ENCODE measurements at regions not wholly inside any gene's neighbourhood (a gene's known extent, or its start where the extent isn't known, plus 50 kb on each side); places are given as distances from the start of the nearest gene placed in this dataset.

DNA sequence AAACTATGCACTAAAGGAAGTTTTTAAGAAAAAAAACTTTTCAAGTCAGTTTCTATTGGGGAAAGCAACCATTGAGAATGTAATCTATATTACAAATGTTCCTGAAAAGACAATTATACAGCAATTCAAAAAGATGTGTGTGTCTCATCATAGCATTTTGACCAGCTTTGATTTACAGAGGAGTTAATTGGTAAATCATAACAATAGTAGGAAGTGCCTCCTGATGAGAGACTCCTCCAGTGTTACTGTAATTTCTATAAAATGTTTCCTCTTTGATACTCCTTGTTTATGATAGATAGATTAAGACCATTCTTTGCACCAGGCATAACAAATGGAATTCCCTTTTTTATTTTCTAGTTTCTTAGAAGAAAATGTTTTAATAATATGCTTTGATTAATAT lies 249.9 kb downstream of the CALCRL start:
- Histone ChIP-seq H2AFZ (ENCODE audit: low read depth, low read length) (no peak overlapping the region), H3K9ac (ENCODE audit: insufficient read depth in 1 of 2, low read depth in 2 of 2, low read length in 2 of 2) (no peak overlapping the region), H3K79me2 (ENCODE audit: control insufficient read depth, insufficient read depth, low read length) (no peaks in the 10 kb centered on the region), H3K4me2 (ENCODE audit: insufficient read depth, low read length) (no peak overlapping the region), H3K4me1 (replicated peaks in 1 of 2; ENCODE audit: control insufficient read depth in 2 of 2, insufficient read depth in 2 of 2, low read length in 2 of 2) (no peaks in the 10 kb centered on the region), H3K4me3 (no peak overlapping the region), H3K36me3 (ENCODE audit: control insufficient read depth, insufficient read depth, low read length) (no peaks in the 10 kb centered on the region), H4K20me1 (replicated peaks; ENCODE audit: control insufficient read depth, insufficient read depth, low read length) (no peaks in the 10 kb centered on the region), H3K9me1 (ENCODE audit: control insufficient read depth, insufficient read depth, low read length) (no peaks in the 10 kb centered on the region), H3K27me3 (ENCODE audit: control insufficient read depth in 2 of 2, insufficient read depth in 2 of 2, low read length in 2 of 2) (no peaks in the 10 kb centered on the region), H3K27ac (ENCODE audit: extremely low read depth, low read depth, low read length) (no peak overlapping the region), H3K9me3 (replicated peaks; ENCODE audit: control insufficient read depth, insufficient read depth, low read depth, low read length) (no peaks in the 10 kb centered on the region)
- in situ Hi-C loops (cut with MboI) = no loop called here
- no TSS peak for BruUV-seq (replicated peaks)
- intact Hi-C loops (cut with micrococcal nuclease) = no loop called here
- DNase-seq (ENCODE audit: extremely low read depth in 1 of 4, low spot score in 3 of 4) = no peak
- ATAC-seq = no peak
- FAIRE-seq = no peak
- POLR2A ChIA-PET = no interaction called here
- CTCF ChIA-PET (ENCODE audit: low intra/inter-chr PET ratio) = no interaction called here
- TF ChIP-seq SMAD2 (IDR thresholded peaks at IDR 0.05; ENCODE audit: low read depth, low read length) = no peak
- TF ChIP-seq XRCC4 (IDR thresholded peaks at IDR 0.05; ENCODE audit: extremely low read depth, insufficient read depth, insufficient read length) = no peak
- no peak for TF ChIP-seq ATF7 (IDR thresholded peaks at IDR 0.05)
- TF ChIP-seq PTBP1 (IDR thresholded peaks at IDR 0.05; ENCODE audit: low read depth, low read length) = no peak
- no peak for TF ChIP-seq PHF21A (IDR thresholded peaks at IDR 0.05; ENCODE audit: borderline replicate concordance, low read depth)
- TF ChIP-seq, protein P1, sequence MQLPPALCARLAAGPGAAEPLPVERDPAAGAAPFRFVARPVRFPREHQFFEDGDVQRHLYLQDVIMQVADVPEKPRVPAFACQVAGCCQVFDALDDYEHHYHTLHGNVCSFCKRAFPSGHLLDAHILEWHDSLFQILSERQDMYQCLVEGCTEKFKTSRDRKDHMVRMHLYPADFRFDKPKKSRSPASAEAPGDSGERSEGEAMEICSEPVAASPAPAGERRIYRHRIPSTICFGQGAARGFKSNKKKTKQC (CRISPR knock-in tag; IDR thresholded peaks at IDR 0.05) = no peak
- TF ChIP-seq, protein P2, sequence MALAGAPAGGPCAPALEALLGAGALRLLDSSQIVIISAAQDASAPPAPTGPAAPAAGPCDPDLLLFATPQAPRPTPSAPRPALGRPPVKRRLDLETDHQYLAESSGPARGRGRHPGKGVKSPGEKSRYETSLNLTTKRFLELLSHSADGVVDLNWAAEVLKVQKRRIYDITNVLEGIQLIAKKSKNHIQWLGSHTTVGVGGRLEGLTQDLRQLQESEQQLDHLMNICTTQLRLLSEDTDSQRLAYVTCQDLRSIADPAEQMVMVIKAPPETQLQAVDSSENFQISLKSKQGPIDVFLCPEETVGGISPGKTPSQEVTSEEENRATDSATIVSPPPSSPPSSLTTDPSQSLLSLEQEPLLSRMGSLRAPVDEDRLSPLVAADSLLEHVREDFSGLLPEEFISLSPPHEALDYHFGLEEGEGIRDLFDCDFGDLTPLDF (CRISPR knock-in tag; IDR thresholded peaks at IDR 0.05) = no peak
- TF ChIP-seq MEF2A (IDR thresholded peaks at IDR 0.05; ENCODE audit: control insufficient read depth, low read depth, low read length) = no peak

All from K562 (cell line).